Activated effector memory CD4-positive, alpha-beta T cell treated with Interleukin-2 at 50 U/mL for 16 hours (primary cell): ENCODE measurements at regions not wholly inside any gene's neighbourhood (a gene's known extent, or its start where the extent isn't known, plus 50 kb on each side); places are given as distances from the start of the nearest gene placed in this dataset.
"Not testable (repeated sequence)": the region's sequence is repeated elsewhere in the genome, so short reads cannot be mapped to it uniquely, and the experiment has no call there.

Source experiments
- DNase-seq: peaks from one replicate; pipeline ENCODE4 v3.0.0-alpha.2; 2020

DNA sequence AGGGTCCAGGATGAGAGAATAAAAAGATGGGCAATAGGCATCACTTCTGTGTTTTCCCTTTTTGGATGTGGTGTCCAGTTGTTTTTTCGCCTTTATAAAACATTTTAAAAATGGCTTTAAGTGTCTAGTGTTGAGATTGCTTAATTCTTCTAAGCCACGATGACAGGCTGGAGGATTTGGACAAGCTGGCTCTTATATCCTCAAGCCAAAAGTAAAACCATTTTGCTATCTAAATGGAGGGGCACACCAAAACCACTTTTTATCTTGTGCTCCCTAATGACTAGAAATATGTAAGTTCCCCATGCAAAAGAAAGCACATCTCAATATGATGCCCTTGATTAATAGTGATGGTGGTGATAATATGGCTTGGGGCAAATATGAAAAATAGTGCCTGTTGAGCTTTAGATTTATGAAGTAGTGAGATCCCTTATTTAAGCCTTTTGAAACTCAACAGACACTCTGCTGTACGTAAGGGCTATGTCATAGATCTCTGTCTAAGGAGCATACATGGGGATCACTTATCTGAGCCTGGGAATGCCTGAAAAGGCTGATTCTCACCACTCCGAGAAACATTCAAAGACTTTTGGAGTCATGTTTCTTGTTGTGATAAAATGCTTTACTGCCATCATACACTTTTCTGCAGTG is 185.5 kb downstream of the KCNS3 start:
- no peak for DNase-seq

DNA sequence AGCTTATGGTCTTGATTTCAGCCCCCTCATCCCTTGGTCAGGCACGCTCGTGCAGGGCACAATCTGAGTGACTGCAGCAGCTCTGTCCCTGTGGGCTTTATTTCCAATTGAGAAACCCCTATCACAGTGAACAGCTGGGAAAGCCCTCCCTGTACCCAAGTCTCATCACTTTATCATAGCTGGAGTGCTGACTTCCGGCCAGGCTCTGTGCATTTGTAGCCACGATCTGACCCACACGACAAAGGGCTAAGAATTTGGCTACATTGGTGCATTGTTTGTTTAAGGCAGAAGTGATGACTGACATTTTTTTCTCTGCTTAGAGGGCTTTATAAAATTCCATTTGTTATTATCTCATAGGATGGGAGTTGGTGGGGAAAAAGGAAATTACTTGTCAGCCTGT is 184.4 kb downstream of the KCNS3 start:
- no peak for DNase-seq

DNA sequence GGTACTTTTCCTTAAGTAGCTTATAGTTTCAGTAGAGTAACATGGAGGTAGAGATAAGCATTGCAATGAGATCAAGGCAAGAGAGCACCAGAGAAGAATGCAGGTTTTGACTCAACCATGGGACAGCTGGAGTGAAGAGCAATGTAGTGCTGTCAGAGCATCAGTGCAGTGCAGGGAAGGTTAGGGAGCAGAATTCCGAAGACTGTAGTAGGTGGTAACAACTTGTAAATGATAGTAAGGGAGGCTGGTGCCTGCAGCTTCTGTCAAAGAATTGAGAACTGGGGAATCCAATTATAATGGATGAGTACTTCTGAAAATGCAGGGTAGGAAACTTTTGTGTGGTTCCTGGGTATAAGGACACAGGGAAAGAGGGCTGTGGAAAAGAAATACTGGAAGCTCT is 183.2 kb downstream of the KCNS3 start:
- DNase-seq, result no peak

DNA sequence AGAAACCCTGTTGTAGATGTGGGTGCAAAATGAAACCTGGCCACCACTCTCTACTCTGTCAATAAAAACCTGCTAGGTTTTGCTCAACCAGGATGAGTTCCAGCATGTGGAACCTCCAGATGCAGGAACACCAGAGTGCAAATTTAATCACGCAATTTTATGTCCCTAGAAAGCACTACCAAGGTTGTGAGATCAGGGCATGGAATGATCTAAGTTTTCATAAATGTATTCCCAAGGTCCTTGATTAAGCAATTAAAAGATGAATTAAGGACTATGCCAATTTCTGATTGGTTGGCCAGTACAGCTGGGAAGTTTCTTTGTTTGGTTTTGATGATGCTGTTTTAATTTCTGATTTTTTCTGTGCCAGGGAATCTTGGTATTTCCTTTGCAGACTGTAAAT is 179.2 kb downstream of the KCNS3 start:
- no peak for DNase-seq

DNA sequence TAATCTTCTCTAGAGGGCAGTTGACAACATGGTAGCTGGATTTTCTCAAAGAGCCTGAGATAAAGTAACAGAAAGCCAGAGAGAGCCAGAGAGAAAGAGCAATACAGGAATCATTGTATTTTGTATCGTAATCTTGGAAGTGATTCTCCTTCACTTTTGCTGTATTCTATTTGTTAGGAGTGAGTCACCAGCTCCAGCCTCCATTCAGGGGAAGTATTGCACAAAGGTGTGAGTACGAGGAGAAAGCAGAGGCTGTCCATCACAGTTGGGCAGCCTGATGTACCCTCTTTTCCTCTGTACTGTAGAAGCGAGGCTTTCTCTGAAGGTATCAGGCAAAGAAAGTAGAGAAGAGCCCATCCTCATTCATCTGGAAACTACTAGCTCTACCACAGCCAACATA is 176.8 kb downstream of the KCNS3 start:
- no peak for DNase-seq

DNA sequence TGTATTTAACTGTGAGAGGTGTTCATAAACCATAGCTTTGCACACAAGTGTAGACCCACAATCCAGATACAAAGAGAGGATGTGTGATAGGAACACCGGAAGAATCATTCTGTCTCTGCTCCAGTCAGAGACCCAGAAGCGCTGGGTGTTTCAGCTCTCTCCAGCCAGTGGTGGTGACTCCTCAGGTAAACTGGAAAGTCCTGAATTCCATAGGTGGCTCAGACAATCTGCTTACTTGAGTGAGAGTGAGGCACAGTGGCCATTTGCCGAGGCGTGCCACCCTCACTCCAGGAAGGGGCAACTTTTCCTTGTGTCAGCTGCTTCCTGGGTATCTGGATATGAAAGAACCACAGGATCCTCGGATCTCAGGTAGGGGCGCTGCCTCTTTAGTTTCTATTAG is 171.5 kb downstream of the KCNS3 start:
- no peak for DNase-seq

DNA sequence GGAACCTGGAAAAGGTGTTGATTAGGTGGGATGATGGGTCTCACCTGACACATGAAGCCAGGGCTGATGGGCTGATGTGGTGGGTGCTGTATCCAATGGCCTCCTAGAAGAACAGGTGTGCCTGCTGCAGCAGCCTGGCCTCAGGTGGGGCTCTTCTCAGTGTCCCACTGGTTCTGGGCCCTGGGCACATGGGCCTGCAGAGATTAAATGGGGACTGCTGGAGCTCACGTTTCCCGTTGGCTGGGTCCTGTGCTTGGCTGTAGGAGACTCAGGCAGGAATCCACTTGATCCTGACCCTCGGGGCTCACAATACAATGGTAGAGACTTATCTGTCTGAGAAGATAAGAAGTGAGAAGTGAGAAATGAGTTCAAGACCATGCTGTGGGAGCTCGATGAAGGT is 170.9 kb downstream of the KCNS3 start:
- DNase-seq, result no peak

DNA sequence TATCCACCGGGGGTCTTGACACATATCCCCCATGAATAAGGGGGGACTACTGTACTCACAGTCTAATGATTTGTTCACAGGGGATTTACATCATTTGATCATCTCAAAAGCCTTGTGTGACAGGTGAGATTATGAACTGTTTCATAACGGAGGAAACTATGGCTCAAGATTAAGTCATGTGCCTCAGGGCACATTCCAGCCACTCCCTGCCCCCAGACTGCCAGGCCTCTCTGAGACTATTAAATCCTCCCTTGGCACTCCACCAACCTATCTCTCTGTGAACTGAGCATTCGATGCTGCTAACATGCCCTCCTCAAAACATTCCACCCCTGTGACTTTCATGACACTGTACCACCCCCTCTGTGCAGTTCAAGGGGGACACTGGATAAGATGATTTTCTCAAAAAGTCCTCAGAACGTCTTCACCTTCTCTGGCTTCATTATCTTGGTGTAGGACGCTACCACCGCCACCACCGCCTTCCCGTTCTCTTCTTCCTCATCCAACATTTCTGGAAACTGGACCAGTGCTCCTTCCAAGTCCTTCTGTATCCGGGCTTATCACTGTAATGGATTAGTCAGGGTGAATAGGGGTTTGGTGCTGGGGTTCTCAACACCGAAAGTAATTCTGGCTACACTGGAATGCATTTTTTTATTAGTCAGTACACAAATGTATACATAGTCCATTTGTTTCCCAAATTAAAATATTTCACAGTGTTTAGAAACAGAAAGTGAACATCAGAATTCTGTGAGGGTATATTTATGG is 169.6 kb downstream of the KCNS3 start:
- DNase-seq, result no peak

DNA sequence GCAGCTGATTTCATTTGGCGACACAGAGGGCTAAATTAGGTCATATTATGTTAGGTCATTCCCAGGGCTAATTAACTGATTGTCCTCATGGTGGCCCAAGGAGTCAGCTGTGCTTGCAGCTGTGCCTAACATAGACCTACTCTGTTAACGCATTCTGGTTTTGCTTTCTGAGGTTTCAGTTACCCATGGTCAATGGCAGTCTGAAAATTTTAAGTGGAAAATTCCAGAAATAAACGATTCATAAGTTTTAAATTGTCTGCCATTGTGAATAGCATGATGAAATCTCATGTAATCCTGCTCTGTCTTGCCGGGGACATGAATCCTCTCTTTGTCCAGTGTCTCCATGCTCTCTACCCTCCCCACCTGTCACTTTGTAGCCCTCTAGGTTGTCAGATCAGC is 168.7 kb downstream of the KCNS3 start:
- DNase-seq, result no peak

DNA sequence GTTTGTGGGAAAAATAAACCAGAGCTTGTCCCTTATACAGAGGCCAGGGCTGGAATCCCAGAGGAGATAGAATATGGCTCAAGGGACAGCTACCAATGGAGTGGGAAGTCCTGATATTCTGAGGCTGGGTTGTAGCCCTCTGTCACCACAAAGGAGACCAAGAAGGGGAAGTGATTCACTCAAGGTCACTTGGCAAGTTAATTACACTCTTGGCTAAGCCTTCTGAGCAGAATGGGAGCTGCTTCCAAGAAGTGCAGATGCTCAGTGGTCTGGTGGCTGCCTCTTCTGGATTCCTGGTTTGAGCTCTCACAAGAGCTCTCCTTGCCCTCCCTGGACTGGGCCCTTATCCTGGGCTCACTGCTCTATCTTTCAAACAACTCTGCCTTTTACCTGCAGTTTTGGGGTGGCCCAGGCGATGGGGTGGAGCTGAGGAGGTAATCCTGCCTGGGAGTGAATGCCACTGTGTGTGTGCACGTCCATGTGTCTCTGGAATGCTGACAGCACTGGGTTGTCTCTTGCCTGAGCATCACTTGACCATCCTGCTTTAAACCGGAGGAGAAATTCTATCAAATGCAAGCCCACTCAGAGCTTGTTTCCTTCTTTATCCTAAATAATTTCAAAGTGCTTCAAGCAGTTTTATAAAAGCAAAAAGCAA is 168.2 kb downstream of the KCNS3 start:
- DNase-seq, result no peak

DNA sequence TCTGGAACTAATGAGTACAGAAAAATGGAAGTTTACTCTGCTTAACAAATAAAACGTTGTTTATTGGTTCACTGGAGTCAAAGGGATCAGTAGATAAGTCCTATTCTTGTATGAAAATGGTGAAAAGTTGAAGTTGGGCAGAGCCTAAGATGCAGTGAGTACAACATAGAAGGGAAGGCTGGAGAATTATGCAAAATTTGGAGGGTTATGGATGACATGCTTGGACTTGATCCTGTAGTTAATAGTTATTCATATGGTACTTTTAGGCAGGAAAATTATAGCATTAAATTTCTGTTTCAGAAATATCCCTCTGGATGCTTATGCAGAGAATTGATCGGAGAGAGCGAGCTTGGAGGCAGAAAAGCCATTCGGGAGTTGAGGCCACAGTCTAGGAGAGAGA is 167.6 kb downstream of the KCNS3 start:
- no peak for DNase-seq

DNA sequence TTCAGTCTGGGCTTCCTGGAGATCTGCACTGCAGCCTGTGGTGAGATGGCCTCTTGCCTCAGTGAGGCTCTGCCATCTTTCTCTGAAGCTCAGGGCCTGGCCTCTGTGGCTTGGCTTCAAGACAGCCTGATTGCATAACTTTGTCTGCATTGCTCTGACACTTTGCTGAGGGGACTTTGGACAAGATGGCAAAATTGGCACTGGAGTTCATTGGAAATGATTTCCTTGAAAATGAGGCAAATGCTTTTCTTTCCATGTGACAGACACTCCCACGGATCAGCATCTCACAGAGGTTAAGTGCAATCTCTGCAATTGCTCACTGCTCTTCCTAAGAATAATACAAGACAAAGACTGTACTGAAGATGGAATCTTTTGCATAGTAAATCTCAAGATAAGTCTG is 166.8 kb downstream of the KCNS3 start:
- no peak for DNase-seq

DNA sequence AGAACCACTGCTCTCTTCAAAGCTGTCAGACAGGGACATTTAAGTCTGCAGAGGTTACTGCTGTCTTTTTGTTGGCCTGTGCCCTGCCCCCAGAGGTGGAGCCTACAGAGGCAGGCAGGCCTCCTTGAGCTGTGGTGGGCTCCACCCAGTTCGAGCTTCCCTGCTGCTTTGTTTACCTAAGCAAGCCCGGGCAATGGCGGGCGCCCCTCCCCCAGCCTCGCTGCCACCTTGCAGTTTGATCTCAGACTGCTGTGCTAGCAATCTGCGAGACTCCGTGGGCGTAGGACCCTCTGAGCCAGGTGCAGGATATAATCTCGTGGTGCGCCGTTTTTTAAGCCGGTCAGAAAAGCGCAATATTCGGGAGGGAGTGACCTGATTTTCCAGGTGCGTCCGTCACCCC is 138.9 kb downstream of the KCNS3 start:
- DNase-seq, result not testable (repeated sequence)

DNA sequence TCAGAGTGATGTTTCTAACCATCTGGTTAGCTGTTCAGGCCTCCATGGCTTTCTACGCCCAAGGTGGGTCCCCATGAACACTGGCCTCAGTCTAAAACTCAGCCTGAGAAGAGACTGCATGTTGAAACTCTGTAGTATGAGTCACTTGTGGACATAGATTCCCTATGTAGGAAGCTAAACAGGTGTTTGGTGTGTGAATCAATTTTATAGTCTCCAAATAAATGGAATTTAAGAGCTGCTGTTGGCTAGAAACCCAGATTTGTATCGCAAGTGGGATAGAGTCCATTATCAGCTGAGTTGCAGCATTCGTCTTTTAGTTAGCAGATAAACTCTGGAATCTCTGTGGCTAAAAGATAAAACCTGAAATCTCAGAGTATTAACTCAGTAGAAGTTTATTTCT is 131.4 kb downstream of the KCNS3 start:
- no peak for DNase-seq

DNA sequence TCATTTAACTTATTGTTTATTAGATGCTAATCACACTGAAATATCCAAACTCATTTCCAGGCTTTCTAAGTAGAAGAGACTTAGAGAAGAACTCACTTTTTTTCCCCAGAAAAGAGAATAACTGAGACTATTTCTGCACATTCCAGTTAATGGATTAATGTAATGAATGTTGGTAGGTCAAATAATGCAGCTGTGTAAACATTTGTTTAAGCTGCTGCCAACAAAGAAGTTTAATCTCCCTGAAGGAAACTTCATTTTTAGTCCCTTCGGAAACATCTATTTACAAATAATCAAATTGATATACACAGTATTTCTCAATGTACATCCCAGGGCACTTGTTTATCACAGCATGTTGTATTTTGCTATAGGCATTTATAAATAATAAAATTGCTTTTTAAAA is 126.9 kb downstream of the KCNS3 start:
- DNase-seq, result no peak

DNA sequence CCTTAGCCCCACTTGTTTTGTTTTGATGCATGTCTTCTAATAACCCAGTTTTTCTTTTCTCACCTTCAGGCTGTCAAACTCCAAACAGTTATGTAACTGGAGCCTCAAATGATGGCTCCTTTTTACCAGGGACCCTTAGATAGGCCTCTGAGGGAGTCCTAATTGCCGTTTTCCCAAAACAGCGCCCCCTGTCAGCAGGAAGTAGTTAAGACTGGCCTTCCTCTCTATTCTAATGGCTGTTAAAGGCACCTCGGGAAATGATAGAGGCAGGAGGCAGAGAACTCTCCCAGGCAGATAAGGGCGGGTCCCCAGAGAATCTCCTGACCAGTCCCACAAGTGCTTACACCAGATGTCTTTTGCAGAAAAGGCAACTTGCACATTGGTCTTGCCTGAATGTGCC is 123.2 kb downstream of the KCNS3 start:
- DNase-seq, result no peak

DNA sequence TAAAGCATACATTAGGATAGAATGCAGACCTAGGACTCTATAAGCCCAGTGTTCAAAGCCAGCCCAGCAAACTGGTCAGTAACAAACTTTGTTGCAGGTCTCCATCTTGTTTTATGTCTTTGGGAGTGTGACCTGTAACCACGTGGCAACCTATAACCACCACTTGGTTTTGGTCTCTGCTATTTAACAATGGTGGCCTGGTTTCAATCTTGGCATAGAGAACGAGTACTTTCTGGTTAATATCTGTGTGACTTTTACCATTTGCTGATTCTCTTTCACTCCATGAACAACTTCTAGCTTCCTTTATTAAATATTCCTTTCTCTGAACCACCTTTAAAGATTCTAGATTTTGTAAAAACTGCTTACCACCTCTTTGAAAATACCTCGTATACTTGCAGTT is 118.5 kb downstream of the KCNS3 start:
- no peak for DNase-seq

DNA sequence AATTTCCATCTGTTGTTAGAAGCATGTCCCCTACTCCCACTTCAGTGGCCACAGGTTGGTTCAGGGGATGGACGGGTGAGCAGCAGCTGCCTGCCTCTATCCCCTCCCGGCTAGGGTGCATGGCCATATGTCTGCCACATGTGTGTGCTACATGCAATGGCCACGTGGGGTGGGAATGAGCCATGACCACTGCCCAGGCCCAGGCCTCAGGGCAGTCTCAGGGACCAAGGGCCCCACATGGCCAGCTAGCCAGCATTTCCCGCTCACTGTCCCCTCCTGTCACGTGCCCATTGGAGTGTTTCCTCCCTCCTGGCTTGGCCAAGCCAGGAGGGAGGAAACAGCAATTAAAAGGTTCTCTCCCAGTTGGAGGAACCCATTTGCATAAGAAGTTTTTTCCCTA is 117.1 kb downstream of the KCNS3 start:
- DNase-seq, result no peak
